ENCODE measurements at regions not wholly inside any gene's neighbourhood (a gene's known extent, or its start where the extent isn't known, plus 50 kb on each side); places are given as distances from the start of the nearest gene placed in this dataset.

DNA sequence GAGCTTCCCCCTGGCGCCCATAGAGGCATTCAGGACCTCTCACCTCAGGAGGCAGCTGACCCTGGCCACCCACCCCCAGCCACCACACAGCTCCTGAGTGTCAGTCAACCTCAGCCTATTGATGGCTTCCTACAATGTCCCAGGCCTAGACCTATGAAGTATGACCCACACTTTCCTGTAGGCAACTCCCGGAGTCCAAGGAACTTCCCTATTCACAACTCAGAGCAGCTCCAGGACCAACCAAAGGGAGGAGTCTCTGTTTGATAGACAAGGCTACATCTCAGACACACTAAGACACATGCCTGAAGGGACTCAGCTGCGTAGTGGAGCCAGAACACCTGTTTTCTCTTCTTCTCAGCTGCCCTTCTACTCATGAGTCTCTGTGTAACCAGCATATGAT lies 169.1 kb downstream of the MAFB start:
- H3K27ac ChIP-seq (ENCODE audit: low read depth, low read length), result no peak overlapping the region
- no peak overlapping the region for H2AFZ ChIP-seq (ENCODE audit: low read length, unreplicated experiment)
- no peaks in the 10 kb centered on the region for H3K36me3 ChIP-seq (ENCODE audit: insufficient read depth, low read length)
- H3K4me3 ChIP-seq (ENCODE audit: low read depth, low read length), result no peak overlapping the region
- no peaks in the 10 kb centered on the region for H3K4me1 ChIP-seq (ENCODE audit: control insufficient read depth, insufficient read depth, low read length, unreplicated experiment)
- no peaks in the 10 kb centered on the region for H3K79me2 ChIP-seq (ENCODE audit: control insufficient read depth, insufficient read depth, low read length, unreplicated experiment)
- no peaks in the 10 kb centered on the region for H3K27me3 ChIP-seq (ENCODE audit: insufficient read depth, low read length)

DNA sequence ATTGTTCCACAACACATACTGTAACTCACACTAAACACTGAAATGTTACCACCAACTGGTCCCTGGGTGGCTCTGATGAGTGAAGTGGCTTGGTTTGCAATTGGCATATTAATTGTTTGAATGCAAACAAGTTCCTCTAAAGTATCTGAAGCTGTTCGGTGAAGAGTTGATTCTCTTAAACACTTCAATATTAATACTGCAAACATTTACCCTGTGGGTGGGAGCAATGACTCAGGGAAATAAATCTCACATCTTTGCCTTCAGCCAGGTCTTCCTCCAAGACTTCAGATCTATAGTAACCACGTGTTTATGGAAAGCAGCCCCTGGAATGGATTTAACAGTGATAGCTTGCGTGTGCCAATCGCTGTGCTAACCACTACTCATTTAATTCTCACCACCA lies 176.0 kb downstream of the MAFB start:
- H3K4me1 ChIP-seq (ENCODE audit: control insufficient read depth, insufficient read depth, low read length, unreplicated experiment), result peaks cover 22% of the 10 kb centered on the region
- no peak overlapping the region for H3K4me3 ChIP-seq (ENCODE audit: low read depth, low read length)
- H3K36me3 ChIP-seq (ENCODE audit: insufficient read depth, low read length), result no peaks in the 10 kb centered on the region
- H3K79me2 ChIP-seq (ENCODE audit: control insufficient read depth, insufficient read depth, low read length, unreplicated experiment), result no peaks in the 10 kb centered on the region
- no peaks in the 10 kb centered on the region for H3K27me3 ChIP-seq (ENCODE audit: insufficient read depth, low read length)
- H3K27ac ChIP-seq (ENCODE audit: low read depth, low read length), result no peak overlapping the region
- H2AFZ ChIP-seq (ENCODE audit: low read length, unreplicated experiment), result no peak overlapping the region

DNA sequence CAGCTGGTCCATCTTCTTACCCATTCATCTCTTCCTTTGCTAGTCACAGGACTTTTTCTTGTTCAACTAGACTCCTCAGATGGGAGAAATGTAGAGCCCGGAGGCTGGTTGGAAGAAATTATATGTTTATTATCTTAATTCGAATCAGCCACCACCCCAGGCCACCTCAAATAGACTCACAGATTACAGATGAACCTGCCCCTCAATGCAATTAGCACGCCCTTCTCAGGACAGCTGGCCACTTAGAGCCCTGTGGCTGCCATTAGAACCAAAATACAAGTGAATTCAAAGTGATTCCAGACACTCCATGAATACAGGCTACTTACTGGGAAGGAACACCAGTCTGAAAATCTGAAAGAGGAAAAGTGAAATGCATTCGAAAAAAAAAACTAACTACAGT lies 176.4 kb downstream of the MAFB start:
- H2AFZ ChIP-seq (ENCODE audit: low read length, unreplicated experiment), result no peak overlapping the region
- no peaks in the 10 kb centered on the region for H3K27me3 ChIP-seq (ENCODE audit: insufficient read depth, low read length)
- H3K27ac ChIP-seq (ENCODE audit: low read depth, low read length), result no peak overlapping the region
- H3K4me1 ChIP-seq (ENCODE audit: control insufficient read depth, insufficient read depth, low read length, unreplicated experiment), result peaks cover 26% of the 10 kb centered on the region
- H3K79me2 ChIP-seq (ENCODE audit: control insufficient read depth, insufficient read depth, low read length, unreplicated experiment), result no peaks in the 10 kb centered on the region
- no peak overlapping the region for H3K4me3 ChIP-seq (ENCODE audit: low read depth, low read length)
- no peaks in the 10 kb centered on the region for H3K36me3 ChIP-seq (ENCODE audit: insufficient read depth, low read length)

DNA sequence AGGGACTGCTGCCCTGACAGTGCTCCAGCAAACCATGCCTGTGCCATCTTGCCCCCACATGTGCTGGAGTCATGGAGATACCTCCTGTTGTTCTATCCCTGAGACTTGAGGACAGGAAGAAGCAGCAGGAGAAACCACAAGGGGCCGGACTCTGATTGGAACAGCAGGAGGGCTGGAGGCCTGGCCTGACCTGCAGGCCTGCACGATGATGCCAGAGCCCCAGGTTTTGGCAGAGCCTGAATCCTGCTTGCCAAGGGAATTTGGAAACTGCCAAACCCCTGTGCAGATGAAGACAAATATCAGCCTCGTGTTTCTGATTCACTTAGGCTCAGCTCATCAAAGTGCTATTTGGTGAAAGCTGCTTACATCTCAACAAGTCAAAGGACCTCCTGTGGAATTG lies 177.6 kb downstream of the MAFB start:
- no peaks in the 10 kb centered on the region for H3K27me3 ChIP-seq (ENCODE audit: insufficient read depth, low read length)
- H3K79me2 ChIP-seq (ENCODE audit: control insufficient read depth, insufficient read depth, low read length, unreplicated experiment), result no peaks in the 10 kb centered on the region
- no peak overlapping the region for H3K4me3 ChIP-seq (ENCODE audit: low read depth, low read length)
- no peak overlapping the region for H3K27ac ChIP-seq (ENCODE audit: low read depth, low read length)
- H2AFZ ChIP-seq (ENCODE audit: low read length, unreplicated experiment), result no peak overlapping the region
- no peaks in the 10 kb centered on the region for H3K36me3 ChIP-seq (ENCODE audit: insufficient read depth, low read length)
- peaks cover 35% of the 10 kb centered on the region for H3K4me1 ChIP-seq (ENCODE audit: control insufficient read depth, insufficient read depth, low read length, unreplicated experiment)

DNA sequence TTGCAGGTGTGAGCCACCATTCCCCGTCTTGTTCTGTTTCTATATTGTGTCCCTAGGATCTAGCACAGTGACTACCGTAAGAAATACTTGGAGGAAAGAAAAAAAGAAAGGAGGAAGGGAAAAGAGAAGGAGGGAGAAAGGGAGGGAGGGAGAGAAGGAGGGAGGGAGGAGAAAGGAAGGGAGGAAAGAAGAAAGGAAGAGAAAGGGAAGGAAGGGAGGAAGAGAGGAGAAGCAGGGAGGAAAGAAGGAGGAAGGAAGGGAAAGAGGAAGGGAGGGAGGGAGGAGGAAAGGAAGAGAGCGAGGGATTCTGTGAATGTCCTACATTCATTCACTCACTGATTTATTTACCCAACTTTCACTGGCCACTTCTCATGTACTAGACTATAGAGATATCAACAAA lies 178.4 kb downstream of the MAFB start:
- Histone ChIP-seq H3K4me3 (ENCODE audit: low read depth, low read length) (no peak overlapping the region), H3K27me3 (ENCODE audit: insufficient read depth, low read length) (no peaks in the 10 kb centered on the region), H3K27ac (ENCODE audit: low read depth, low read length) (no peak overlapping the region), H2AFZ (ENCODE audit: low read length, unreplicated experiment) (no peak overlapping the region), H3K36me3 (ENCODE audit: insufficient read depth, low read length) (no peaks in the 10 kb centered on the region), H3K4me1 (ENCODE audit: control insufficient read depth, insufficient read depth, low read length, unreplicated experiment) (peaks cover 41% of the 10 kb centered on the region), H3K79me2 (ENCODE audit: control insufficient read depth, insufficient read depth, low read length, unreplicated experiment) (no peaks in the 10 kb centered on the region)

DNA sequence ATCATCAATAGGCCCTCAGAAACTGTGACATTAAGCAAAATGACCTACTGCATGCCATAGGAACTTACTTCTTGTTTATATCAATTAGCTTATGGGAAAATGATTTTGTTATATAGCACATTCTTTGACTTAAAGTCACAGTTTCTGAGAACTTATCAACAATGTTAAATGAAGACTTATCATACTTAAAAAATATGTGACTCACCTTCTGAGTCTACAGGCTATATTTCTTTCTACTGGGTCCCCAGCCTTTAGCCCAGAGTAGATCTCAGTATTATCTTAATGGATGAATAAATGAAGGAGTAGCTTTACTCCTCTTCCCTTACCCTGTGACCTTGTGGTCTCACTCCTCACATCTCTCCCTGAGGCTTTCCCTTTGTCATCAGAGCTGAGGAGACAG lies 180.2 kb downstream of the MAFB start:
- Histone ChIP-seq H3K4me3 (ENCODE audit: low read depth, low read length) (no peak overlapping the region), H3K36me3 (ENCODE audit: insufficient read depth, low read length) (no peaks in the 10 kb centered on the region), H3K27ac (ENCODE audit: low read depth, low read length) (0 out of 2 replicates have a peak overlapping the region, but pooled peaks have one; percentile 6), H3K4me1 (ENCODE audit: control insufficient read depth, insufficient read depth, low read length, unreplicated experiment) (peaks cover 41% of the 10 kb centered on the region), H3K79me2 (ENCODE audit: control insufficient read depth, insufficient read depth, low read length, unreplicated experiment) (no peaks in the 10 kb centered on the region), H3K27me3 (ENCODE audit: insufficient read depth, low read length) (no peaks in the 10 kb centered on the region), H2AFZ (ENCODE audit: low read length, unreplicated experiment) (no peak overlapping the region)

DNA sequence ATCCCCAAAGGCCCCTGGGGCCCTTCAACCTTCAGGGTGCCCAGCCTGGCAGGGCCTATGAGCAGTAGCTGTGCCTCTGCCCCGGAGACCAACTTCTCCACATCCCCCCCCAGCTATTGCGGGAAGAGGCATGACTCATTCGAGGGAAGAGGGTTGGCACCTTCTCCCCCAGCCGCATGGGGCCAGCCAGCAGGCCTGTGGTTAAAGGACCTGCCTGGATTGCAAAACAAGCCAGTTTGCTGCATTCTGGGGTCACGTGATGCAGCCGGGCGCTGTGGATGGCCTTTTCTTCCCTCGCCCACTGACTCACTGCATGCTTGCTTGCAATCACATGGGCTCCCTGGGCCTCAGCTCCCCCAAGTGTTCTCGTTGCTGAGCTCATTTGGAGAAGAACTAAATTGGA lies 182.5 kb downstream of the MAFB start:
- H3K79me2 ChIP-seq (ENCODE audit: control insufficient read depth, insufficient read depth, low read length, unreplicated experiment), result no peaks in the 10 kb centered on the region
- H3K4me3 ChIP-seq (ENCODE audit: low read depth, low read length), result no peak overlapping the region
- no peaks in the 10 kb centered on the region for H3K27me3 ChIP-seq (ENCODE audit: insufficient read depth, low read length)
- H3K36me3 ChIP-seq (ENCODE audit: insufficient read depth, low read length), result no peaks in the 10 kb centered on the region
- H3K4me1 ChIP-seq (ENCODE audit: control insufficient read depth, insufficient read depth, low read length, unreplicated experiment), result peaks cover 32% of the 10 kb centered on the region
- peak overlapping the region; percentile 69 for H3K27ac ChIP-seq (ENCODE audit: low read depth, low read length)
- no peak overlapping the region for H2AFZ ChIP-seq (ENCODE audit: low read length, unreplicated experiment)

DNA sequence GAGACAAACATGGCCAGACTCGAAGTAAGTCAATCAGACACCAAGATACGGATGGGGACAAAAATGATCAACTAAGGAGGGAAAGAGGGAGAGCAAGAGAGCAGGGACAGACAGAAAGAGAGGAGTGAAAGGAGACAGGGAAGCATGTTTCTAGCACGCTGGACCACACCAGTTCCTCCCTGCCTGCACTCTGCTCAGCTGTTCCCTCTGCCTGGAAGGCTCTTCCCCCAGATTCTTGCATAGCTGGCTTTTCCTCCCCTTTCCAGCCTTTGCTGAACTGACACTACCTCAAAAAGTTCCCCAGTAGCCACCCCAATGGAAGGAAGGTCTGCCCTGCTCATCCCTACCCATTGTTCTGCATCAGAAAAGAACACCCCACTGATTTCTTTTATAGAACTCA lies 185.9 kb downstream of the MAFB start:
- Histone ChIP-seq H2AFZ (ENCODE audit: low read length, unreplicated experiment) (no peak overlapping the region), H3K27ac (ENCODE audit: low read depth, low read length) (no peak overlapping the region), H3K79me2 (ENCODE audit: control insufficient read depth, insufficient read depth, low read length, unreplicated experiment) (no peaks in the 10 kb centered on the region), H3K4me1 (ENCODE audit: control insufficient read depth, insufficient read depth, low read length, unreplicated experiment) (peaks cover 32% of the 10 kb centered on the region), H3K4me3 (ENCODE audit: low read depth, low read length) (no peak overlapping the region), H3K36me3 (ENCODE audit: insufficient read depth, low read length) (no peaks in the 10 kb centered on the region), H3K27me3 (ENCODE audit: insufficient read depth, low read length) (no peaks in the 10 kb centered on the region)

DNA sequence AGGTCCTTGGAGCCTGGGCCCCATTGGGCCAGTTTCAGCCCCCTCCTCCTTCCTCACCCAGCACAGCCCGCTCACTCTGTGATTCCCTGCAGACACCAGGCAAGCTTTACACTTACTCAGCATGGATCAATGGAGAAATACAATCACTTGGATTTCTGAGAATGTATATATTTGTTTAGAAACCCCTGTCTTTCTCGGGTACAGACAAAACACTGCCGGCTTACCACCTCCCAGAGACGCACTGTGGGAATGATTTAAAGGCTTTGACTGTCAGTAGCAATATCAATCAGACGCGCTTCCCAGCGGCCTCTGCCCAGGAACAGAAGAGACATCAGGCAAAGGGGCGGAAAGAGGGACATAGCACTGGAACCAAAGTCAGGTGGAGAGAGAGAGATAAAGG lies 186.5 kb downstream of the MAFB start:
- no peaks in the 10 kb centered on the region for H3K79me2 ChIP-seq (ENCODE audit: control insufficient read depth, insufficient read depth, low read length, unreplicated experiment)

DNA sequence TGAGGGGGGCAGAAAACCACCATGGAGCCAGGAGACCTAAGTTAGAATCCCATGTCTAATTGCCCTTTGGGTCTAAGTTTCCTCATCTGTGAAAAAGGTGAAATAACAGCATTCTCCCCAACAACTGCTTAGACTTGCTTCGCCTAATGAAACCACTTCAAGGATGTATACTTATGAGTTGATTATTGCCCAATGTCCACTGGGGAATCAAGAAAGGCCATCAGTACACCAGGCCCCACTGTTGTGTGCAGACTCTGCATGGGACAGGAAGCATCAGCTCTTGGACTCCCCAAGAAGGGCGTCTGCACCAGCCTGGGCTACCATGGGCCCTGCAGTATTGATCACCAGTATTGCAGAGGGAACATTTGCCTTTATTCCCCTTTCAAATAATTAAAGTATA lies 189.6 kb downstream of the MAFB start:
- H3K27ac ChIP-seq (ENCODE audit: low read depth, low read length), result peak overlapping the region; percentile 86; the same call in 1 of the 2 replicates
- no peak overlapping the region for H3K4me3 ChIP-seq (ENCODE audit: low read depth, low read length)
- H3K27me3 ChIP-seq (ENCODE audit: insufficient read depth, low read length), result no peaks in the 10 kb centered on the region
- no peaks in the 10 kb centered on the region for H3K79me2 ChIP-seq (ENCODE audit: control insufficient read depth, insufficient read depth, low read length, unreplicated experiment)
- peaks cover 25% of the 10 kb centered on the region for H3K4me1 ChIP-seq (ENCODE audit: control insufficient read depth, insufficient read depth, low read length, unreplicated experiment)
- H3K36me3 ChIP-seq (ENCODE audit: insufficient read depth, low read length), result no peaks in the 10 kb centered on the region
- H2AFZ ChIP-seq (ENCODE audit: low read length, unreplicated experiment), result no peak overlapping the region

More for the DNA sequence above, 186.5 kb downstream of the MAFB start:
- H3K36me3 ChIP-seq (ENCODE audit: insufficient read depth, low read length), result no peaks in the 10 kb centered on the region
- H3K4me1 ChIP-seq (ENCODE audit: control insufficient read depth, insufficient read depth, low read length, unreplicated experiment), result peaks cover 34% of the 10 kb centered on the region
- no peak overlapping the region for H3K4me3 ChIP-seq (ENCODE audit: low read depth, low read length)
- H2AFZ ChIP-seq (ENCODE audit: low read length, unreplicated experiment), result no peak overlapping the region
- no peak overlapping the region for H3K27ac ChIP-seq (ENCODE audit: low read depth, low read length)
- H3K27me3 ChIP-seq (ENCODE audit: insufficient read depth, low read length), result no peaks in the 10 kb centered on the region

DNA sequence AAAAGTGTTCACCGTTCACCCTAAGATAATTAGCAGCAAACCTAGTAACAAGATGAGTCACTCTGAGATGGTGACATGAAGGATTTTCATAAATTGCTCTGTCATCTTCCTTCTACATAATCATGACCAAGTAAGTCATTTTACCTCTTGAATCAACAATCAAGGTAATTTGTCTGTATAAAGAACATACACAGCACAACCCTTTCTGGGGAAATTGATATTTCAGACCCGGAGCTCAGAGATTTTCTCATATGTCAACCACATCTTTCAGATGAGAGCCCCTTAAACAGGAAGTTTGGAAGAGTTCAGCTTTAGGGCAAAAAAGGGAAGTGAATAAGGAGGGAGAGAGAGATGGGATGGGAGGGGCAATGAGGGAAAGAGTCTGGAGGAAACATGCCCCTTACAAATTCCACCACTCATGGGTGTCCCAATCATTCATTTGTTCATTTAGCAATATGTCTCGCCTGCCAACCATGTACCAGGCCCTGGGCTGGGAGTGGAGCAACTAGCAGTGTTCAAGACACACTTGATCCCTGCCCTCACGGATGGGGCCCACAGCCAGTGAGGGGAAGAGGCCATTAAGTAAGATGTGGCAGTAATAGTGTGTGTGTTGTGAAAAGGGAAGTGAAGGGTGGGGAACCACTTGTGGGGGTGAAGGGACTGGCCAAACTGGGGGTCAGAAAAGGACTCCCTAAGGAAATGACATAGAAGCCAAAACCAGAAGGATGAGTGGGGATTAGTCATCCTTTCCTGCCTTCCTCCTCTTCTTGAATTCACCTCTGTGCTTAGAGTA lies 190.9 kb downstream of the MAFB start:
- H2AFZ ChIP-seq (ENCODE audit: low read length, unreplicated experiment), result peak overlapping the region; percentile 20

More for the DNA sequence above, 190.9 kb downstream of the MAFB start:
- H3K4me1 ChIP-seq (ENCODE audit: control insufficient read depth, insufficient read depth, low read length, unreplicated experiment), result peaks cover 38% of the 10 kb centered on the region
- no peaks in the 10 kb centered on the region for H3K27me3 ChIP-seq (ENCODE audit: insufficient read depth, low read length)
- no peaks in the 10 kb centered on the region for H3K79me2 ChIP-seq (ENCODE audit: control insufficient read depth, insufficient read depth, low read length, unreplicated experiment)
- peak overlapping the region; percentile 86 for H3K27ac ChIP-seq (ENCODE audit: low read depth, low read length)
- no peaks in the 10 kb centered on the region for H3K36me3 ChIP-seq (ENCODE audit: insufficient read depth, low read length)
- no peak overlapping the region; the same call in 1 of the 2 replicates for H3K4me3 ChIP-seq (ENCODE audit: low read depth, low read length)
